Mesothelial cell of epicardium (in vitro differentiated cells): ENCODE measurements at regions not wholly inside any gene's neighbourhood (a gene's known extent, or its start where the extent isn't known, plus 50 kb on each side); places are given as distances from the start of the nearest gene placed in this dataset.

Source experiments
- DNase-seq, 2 experiments: peaks; one replicate each; pipeline ENCODE4 v3.0.0; 2021; ENCODE audit warnings: low spot score in 2 of 2; ENCODE audit not compliant: unreplicated experiment in 2 of 2
- H3K27ac Mint-ChIP-seq: 2 replicates; pipeline ENCODE4 v1.8.0; 2021; ENCODE audit warnings: mixed read lengths
- H3K27me3 Mint-ChIP-seq: 2 replicates; pipeline ENCODE4 v1.8.0; 2021; ENCODE audit warnings: low read depth, mixed read lengths
- H3K36me3 Mint-ChIP-seq: 2 replicates; pipeline ENCODE4 v1.8.0; 2021; ENCODE audit warnings: mixed read lengths
- H3K4me1 Mint-ChIP-seq: 2 replicates; pipeline ENCODE4 v1.8.0; 2021; ENCODE audit warnings: mixed read lengths
- H3K4me3 Mint-ChIP-seq: 2 replicates; pipeline ENCODE4 v1.8.0; 2021; ENCODE audit warnings: mild to moderate bottlenecking, moderate library complexity, mixed read lengths
- H3K9me3 Mint-ChIP-seq: 2 replicates; pipeline ENCODE4 v1.8.0; 2021; ENCODE audit warnings: mixed read lengths
- TF ChIP-seq, protein P1 (sequence below): fragments of 200-600 bp; sonication (generic); IDR thresholded peaks from one replicate; pipeline ENCODE4 v1.5.0; 2021; ENCODE audit warnings: antibody characterized with exemption; ENCODE audit not compliant: unreplicated experiment

DNA sequence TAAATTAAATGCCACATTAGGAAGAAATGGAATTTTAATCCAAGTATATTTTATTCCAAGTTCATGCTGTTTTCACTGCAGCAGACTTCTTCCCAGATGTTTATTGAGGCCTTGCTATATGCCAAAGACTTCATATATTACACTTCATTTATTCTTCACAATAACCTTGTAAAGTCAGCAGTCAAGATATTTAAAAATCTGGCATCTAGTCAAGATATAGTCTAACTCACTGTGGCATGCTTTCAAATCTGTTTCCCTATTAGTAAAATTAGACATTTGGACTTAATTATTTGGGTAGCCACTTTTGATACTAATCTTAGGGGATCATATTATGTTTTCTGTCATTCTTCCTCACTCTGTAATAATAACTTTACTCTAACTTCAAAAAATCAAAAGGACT is 81.5 kb upstream of the VGLL3 start:
- TF ChIP-seq, protein P1, sequence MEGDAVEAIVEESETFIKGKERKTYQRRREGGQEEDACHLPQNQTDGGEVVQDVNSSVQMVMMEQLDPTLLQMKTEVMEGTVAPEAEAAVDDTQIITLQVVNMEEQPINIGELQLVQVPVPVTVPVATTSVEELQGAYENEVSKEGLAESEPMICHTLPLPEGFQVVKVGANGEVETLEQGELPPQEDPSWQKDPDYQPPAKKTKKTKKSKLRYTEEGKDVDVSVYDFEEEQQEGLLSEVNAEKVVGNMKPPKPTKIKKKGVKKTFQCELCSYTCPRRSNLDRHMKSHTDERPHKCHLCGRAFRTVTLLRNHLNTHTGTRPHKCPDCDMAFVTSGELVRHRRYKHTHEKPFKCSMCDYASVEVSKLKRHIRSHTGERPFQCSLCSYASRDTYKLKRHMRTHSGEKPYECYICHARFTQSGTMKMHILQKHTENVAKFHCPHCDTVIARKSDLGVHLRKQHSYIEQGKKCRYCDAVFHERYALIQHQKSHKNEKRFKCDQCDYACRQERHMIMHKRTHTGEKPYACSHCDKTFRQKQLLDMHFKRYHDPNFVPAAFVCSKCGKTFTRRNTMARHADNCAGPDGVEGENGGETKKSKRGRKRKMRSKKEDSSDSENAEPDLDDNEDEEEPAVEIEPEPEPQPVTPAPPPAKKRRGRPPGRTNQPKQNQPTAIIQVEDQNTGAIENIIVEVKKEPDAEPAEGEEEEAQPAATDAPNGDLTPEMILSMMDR = no peak
- Mint-ChIP-seq H3K9me3 (no peaks in the 10 kb centered on the region), H3K4me3 (no peak overlapping the region), H3K4me1 (peaks cover 15% of the 10 kb centered on the region), H3K36me3 (no peaks in the 10 kb centered on the region), H3K27ac (no peak overlapping the region), H3K27me3 (no peaks in the 10 kb centered on the region)
- no peak for DNase-seq

GRCh38 chr3:87069971-87070370 is 79.0 kb upstream of the VGLL3 start:
- Mint-ChIP-seq H3K36me3 (no peaks in the 10 kb centered on the region), H3K4me3 (no peak overlapping the region), H3K9me3 (no peaks in the 10 kb centered on the region), H3K27ac (no peak overlapping the region), H3K27me3 (no peaks in the 10 kb centered on the region), H3K4me1 (peaks cover 13% of the 10 kb centered on the region)
- DNase-seq = no peak
- TF ChIP-seq, protein P1 = no peak

DNA sequence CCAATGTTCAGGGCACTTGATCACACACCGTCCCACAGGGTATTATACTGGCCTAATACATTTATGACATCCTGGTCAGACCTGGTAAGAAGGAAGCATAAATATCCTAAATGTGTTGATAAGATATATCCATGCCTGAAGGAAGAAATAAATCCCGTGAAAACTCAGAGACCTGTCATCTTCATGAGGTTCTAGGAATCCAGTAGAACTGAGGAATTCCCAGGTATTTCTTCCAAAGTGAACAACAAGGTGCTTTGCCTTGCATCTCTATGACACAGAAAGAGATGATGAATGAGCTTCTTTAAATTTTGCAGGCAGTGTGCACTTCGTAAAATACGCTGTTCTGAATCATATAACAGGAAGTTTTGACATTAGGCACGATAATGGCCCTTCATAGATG is 78.1 kb upstream of the VGLL3 start:
- TF ChIP-seq, protein P1 = no peak
- H3K36me3 Mint-ChIP-seq = no peaks in the 10 kb centered on the region
- no peak overlapping the region for H3K4me3 Mint-ChIP-seq
- peaks cover 13% of the 10 kb centered on the region for H3K4me1 Mint-ChIP-seq
- no peaks in the 10 kb centered on the region for H3K27me3 Mint-ChIP-seq
- H3K9me3 Mint-ChIP-seq = no peaks in the 10 kb centered on the region
- no peak overlapping the region for H3K27ac Mint-ChIP-seq
- DNase-seq = no peak

DNA sequence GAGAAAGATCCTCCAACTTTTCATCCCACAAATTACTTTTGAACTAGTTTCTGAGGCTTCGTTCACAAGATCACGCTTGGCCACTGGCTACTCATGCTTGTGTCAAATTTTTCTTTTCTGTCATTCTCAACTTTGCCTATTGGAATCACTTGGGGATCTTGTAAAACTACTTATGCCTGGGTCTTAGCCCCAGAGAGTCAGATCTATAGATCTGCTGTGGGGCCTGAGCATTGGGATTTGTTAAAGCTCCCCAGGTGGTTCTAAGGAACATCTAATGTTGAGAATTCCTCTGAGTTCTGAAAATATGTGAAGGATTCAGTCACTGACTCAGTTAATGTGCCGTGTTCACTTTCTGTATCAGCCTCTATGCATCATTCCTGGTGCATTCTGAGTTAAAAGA is 71.7 kb upstream of the VGLL3 start:
- Mint-ChIP-seq H3K4me3 (no peak overlapping the region), H3K36me3 (no peaks in the 10 kb centered on the region), H3K27me3 (peaks cover 9% of the 10 kb centered on the region), H3K4me1 (no peaks in the 10 kb centered on the region), H3K27ac (no peak overlapping the region), H3K9me3 (peaks cover 4% of the 10 kb centered on the region)
- no peak for DNase-seq
- TF ChIP-seq, protein P1 = no peak

GRCh38 chr3:87057474-87057873 is 66.5 kb upstream of the VGLL3 start:
- Mint-ChIP-seq H3K27me3 (peaks cover 4% of the 10 kb centered on the region), H3K4me1 (no peaks in the 10 kb centered on the region), H3K36me3 (no peaks in the 10 kb centered on the region), H3K27ac (no peak overlapping the region), H3K4me3 (no peak overlapping the region), H3K9me3 (peaks cover 14% of the 10 kb centered on the region)
- DNase-seq = no peak
- TF ChIP-seq, protein P1 = no peak

GRCh38 chr3:87053553-87053952 is 62.6 kb upstream of the VGLL3 start:
- peaks cover 14% of the 10 kb centered on the region for H3K9me3 Mint-ChIP-seq
- H3K27ac Mint-ChIP-seq = no peak overlapping the region
- H3K4me3 Mint-ChIP-seq = no peak overlapping the region
- TF ChIP-seq, protein P1 = no peak
- H3K4me1 Mint-ChIP-seq = no peaks in the 10 kb centered on the region
- peaks cover 2% of the 10 kb centered on the region for H3K27me3 Mint-ChIP-seq
- DNase-seq = no peak
- H3K36me3 Mint-ChIP-seq = no peaks in the 10 kb centered on the region
